ENCODE measurements at regions not wholly inside any gene's neighbourhood (a gene's known extent, or its start where the extent isn't known, plus 50 kb on each side); places are given as distances from the start of the nearest gene placed in this dataset.

- Histone ChIP-seq H2AFZ (replicated peaks; ENCODE audit: low read length, poor library complexity) (no peak overlapping the region), H2BK20ac (ENCODE audit: low read depth, low read length) (no peak overlapping the region), H3K4me2 (ENCODE audit: low read depth, low read length) (no peak overlapping the region), H3K79me1 (ENCODE audit: low read depth in 1 of 2, low read length in 2 of 2) (no peaks in the 10 kb centered on the region), H3K4me3 (ENCODE audit: insufficient read depth, low read depth, low read length) (no peak overlapping the region), H3K18ac (ENCODE audit: low read depth, low read length) (no peak overlapping the region), H3K4ac (ENCODE audit: low read depth, low read length) (no peak overlapping the region), H3K9me3 (ENCODE audit: control insufficient read depth, insufficient read depth, low read length) (no peaks in the 10 kb centered on the region), H4K20me1 (ENCODE audit: insufficient read depth, low read length) (no peaks in the 10 kb centered on the region), H3K36me3 (ENCODE audit: control insufficient read depth, insufficient read depth, low read length) (no peaks in the 10 kb centered on the region), H4K5ac (ENCODE audit: low read depth, low read length) (no peak overlapping the region), H3K56ac (ENCODE audit: extremely low read depth, insufficient read depth, low read length) (no peak overlapping the region), H2AK9ac (replicated peaks; ENCODE audit: low read depth, low read length, poor library complexity) (no peak overlapping the region), H2BK5ac (ENCODE audit: low read depth, low read length, poor library complexity, severe bottlenecking) (no peak overlapping the region), H2BK120ac (ENCODE audit: low read depth, low read length) (no peak overlapping the region), H3K4me1 (ENCODE audit: control insufficient read depth, insufficient read depth, low read length) (no peaks in the 10 kb centered on the region), H4K8ac (ENCODE audit: low read depth in 2 of 2, low read length in 2 of 2) (no peak overlapping the region), H2AK5ac (ENCODE audit: low read depth, low read length) (no peak overlapping the region), H3K27ac (ENCODE audit: insufficient read depth, low read length) (no peak overlapping the region), H3K14ac (replicated peaks; ENCODE audit: low read depth, low read length) (no peak overlapping the region), H2BK15ac (ENCODE audit: low read depth, low read length) (no peak overlapping the region), H3K9ac (ENCODE audit: low read depth, low read length) (no peak overlapping the region), H3K23ac (ENCODE audit: low read depth, low read length) (no peak overlapping the region), H3K9me1 (ENCODE audit: insufficient read depth, low read length) (no peaks in the 10 kb centered on the region), H3K27me3 (ENCODE audit: control insufficient read depth, insufficient read depth, low read length) (no peaks in the 10 kb centered on the region), H4K91ac (ENCODE audit: insufficient read depth, low read depth, low read length) (no peak overlapping the region)
- dilution Hi-C loops (cut with HindIII; ENCODE audit: low sequenced_read_pairs, unreplicated experiment) = no loop called here
- ChIA-PET CTCF (no interaction called here), POLR2A (ENCODE audit: unreplicated experiment) (no interaction called here)
- intact Hi-C loops (cut with micrococcal nuclease) = no loop called here
- no peak for ATAC-seq (ENCODE audit: low read depth)
- WGBS, 2 experiments (ENCODE audit: extremely low coverage in 2 of 2, insufficient read length in 1 of 2) = no CpG with 5 or more reads among the region's 2 CpGs
- TF ChIP-seq BHLHE40 (IDR thresholded peaks at IDR 0.05; ENCODE audit: low read depth, low read length) (no peak), FOS (IDR thresholded peaks at IDR 0.05; ENCODE audit: low read depth, low read length) (no peak), RAD21 (IDR thresholded peaks at IDR 0.05; ENCODE audit: low read length) (no peak), MAFK (IDR thresholded peaks at IDR 0.05; ENCODE audit: low read depth, low read length) (no peak), RFX5 (IDR thresholded peaks at IDR 0.05; ENCODE audit: low read depth, low read length) (no peak), MAZ (IDR thresholded peaks at IDR 0.05; ENCODE audit: borderline replicate concordance, low read depth, low read length) (no peak), USF2 (IDR thresholded peaks at IDR 0.05; ENCODE audit: low read depth, low read length) (no peak), RCOR1 (IDR thresholded peaks at IDR 0.05; ENCODE audit: insufficient replicate concordance, low read length) (no peak), NFE2L2 (IDR thresholded peaks at IDR 0.05; ENCODE audit: low read depth, low read length) (no peak), CTCF (conservative IDR thresholded peaks at IDR 0.05; ENCODE audit: low read depth, low read length) (no peak), CHD1 (IDR thresholded peaks at IDR 0.05; ENCODE audit: low read depth, low read length) (no peak), CEBPB (IDR thresholded peaks at IDR 0.05; ENCODE audit: low read depth, low read length) (no peak), MXI1 (IDR thresholded peaks at IDR 0.05; ENCODE audit: borderline replicate concordance, low read depth, low read length) (no peak), POLR2A (IDR thresholded peaks at IDR 0.05; ENCODE audit: low read depth, low read length) (no peak), ELK1 (IDR thresholded peaks at IDR 0.05; ENCODE audit: borderline replicate concordance, low read depth, low read length) (no peak), SMC3 (IDR thresholded peaks at IDR 0.05; ENCODE audit: low read depth, low read length) (no peak)
- DNase-seq = no peak
- in situ Hi-C loops (cut with MboI; ENCODE audit: low sequenced_read_pairs) = no loop called here
- BruUV-seq (replicated peaks) = no TSS peak
Measured at GRCh38 chr10:36042135-36042534, 400.0 kb upstream of the FZD8 start.

All from IMR-90 (cell line).